ENCODE measurements at regions not wholly inside any gene's neighbourhood (a gene's known extent, or its start where the extent isn't known, plus 50 kb on each side); places are given as distances from the start of the nearest gene placed in this dataset.
"Not testable (repeated sequence)": the region's sequence is repeated elsewhere in the genome, so short reads cannot be mapped to it uniquely, and the experiment has no call there.

DNA sequence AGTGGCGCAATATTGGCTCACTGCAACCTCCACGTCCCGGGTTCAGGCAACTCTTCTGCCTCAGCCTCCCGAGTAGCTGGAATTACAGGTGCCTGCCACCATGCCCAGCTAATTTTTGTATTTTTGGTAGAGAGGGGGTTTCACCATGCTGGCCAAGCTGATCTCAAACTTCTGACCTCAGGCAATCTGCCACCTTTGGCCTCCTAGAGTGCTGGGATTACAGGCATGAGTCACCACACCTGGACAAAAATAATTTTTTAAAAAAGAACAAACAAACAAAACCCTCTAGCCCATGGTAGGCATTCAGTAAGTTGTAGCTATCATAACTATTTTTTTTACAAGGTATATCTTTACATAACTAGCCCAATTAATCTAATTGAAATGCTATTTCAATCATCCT, 73.9 kb upstream of the CAPRIN1 start:
- no peak for DNase-seq
- intact Hi-C loops (cut with DNase I): no loop called here

DNA sequence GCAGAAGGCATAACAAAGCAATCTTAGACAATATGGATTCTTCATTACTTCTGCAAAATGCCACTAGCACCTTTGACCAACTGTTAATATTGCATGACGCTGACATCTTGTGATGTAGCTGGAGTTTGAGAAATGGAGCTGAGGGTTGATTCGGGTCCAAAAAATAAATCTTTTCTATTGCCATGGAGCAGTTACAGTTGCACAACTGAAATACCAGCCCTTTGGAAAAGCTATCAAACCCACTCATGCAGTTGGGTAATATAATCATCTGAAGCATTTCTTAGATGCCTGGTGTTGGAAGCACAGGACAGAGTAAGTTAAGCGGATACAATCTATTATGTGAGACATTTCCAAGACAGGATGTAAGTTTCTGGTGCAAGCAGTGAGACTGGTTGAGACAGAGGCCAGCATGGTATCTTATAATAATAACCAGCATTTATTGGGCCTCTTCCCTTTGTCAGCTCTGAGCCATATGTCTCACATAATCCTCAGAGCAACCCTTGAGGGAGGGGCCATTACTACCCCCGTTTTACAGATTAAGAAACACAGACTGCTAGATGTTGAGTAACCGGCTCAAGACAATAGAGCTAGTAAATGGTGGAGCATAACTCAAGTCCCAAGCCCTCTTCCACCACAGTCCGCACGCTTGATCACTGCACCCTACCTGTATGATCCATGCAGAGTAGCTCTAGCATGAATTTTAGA, 74.9 kb upstream of the CAPRIN1 start:
- no peak for DNase-seq
- intact Hi-C loops (cut with DNase I): no loop called here

DNA sequence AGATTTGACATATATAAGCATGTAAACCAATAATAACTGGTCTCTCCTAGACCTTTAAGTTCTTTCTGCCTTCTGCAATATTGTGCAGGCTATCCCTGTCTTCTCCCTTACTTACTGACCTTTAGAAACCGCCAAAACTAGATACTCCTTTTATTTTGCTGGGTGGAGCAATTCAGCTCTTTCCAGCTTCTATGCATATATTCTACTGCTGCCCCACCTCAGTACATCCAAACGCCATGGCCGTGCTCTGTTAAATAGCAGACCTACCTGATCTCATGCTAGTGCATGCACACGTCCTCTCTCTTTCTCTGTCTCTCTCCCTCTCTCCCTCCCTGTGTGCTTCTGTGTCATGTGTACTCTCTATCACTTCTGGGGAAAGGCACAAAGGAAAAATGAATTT, 76.7 kb upstream of the CAPRIN1 start:
- intact Hi-C loops (cut with DNase I): loop anchor here (5.0 kb wide), 1 partner anchor 118 kb away; no protein-coding TSS in a partner anchor
- no peak for DNase-seq

DNA sequence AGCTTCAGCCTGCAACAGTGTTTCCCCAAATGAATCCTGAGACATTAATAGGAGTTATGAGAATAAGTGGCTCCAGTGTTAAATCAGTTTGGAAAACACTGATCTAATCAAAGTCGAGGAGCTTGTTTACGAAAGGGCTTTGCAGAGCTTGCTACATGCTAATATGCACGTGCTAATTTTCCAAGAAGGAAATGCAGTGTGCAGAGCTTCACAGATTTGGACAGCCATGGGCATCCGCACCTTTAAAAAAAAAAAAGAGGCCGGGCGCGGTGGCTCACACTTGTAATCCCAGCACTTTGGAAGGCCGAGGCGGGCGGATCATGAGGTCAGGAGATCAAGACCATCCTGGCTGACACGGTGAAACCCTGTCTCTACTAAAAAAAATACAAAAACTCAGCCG, 79.7 kb upstream of the LMO2 start:
- DNase-seq: not testable (repeated sequence)
- intact Hi-C loops (cut with DNase I): loop anchor here (5.0 kb wide), 1 partner anchor 114 kb away; no protein-coding TSS in a partner anchor

DNA sequence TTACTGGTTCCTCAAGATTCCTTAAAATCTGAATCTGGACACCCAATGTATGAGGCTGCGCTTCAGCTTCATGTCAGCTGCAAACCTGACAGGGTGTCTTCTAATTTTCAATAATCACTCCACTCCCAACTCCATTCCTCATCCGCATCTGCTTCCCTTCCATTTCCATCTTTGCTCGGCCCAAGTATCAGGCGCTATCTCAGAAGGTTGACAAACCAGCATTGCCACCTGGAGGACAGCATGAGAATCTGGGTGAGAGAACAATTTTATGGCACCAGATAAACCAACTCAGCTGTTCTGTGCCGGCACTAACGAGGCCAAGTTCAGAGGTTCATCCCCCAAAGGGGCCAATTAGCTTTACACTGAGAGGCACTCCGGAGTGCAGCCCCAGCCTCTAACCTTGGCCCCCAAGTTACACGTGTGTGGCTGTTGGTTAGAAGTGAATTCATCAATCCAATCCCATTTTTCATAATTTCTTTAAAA, 79.1 kb upstream of the LMO2 start:
- intact Hi-C loops (cut with DNase I): loop anchor here (5.0 kb wide), 1 partner anchor 114 kb away; no protein-coding TSS in a partner anchor
- peak in 41 of 42 donors; percentile 13 to 86 (median 55) for DNase-seq

DNA sequence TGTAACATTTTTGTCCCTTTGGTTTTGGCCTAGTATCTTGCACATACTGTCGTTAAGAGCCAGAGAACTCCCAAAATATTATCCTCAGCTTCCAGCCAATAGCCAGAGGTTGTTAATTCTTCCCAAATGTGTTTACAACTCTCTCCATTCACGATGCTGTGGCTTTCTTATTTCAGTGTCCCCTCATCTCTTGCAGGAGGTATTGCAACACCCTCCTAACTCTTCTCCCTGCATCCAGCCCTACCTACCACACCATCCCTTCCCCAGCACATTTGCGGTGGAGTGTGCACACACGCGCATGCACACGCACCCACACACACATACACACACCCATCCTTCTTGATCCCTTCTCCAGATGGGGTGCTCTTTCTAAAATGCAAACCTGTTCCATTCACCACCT, 75.6 kb upstream of the LMO2 start:
- no peak for DNase-seq
- intact Hi-C loops (cut with DNase I): no loop called here

DNA sequence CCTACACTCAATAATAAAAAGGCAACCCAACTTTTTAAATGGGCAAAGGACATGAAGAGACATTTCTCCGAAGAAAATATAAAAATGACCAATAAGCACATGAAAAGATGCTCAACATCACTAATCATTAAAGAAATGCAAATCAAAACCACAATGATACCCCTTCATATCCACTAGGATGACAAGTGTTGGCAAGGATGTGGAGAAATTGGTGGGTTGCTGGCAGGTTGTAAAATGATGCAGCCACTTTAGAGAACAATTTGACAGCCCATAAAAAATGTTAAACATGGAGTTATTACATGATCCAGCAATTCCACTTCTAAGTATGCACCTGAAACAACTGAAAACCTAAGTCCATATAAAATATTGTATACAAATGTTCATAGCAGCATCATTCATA, 73.2 kb upstream of the LMO2 start:
- intact Hi-C loops (cut with DNase I): no loop called here
- no peak for DNase-seq

DNA sequence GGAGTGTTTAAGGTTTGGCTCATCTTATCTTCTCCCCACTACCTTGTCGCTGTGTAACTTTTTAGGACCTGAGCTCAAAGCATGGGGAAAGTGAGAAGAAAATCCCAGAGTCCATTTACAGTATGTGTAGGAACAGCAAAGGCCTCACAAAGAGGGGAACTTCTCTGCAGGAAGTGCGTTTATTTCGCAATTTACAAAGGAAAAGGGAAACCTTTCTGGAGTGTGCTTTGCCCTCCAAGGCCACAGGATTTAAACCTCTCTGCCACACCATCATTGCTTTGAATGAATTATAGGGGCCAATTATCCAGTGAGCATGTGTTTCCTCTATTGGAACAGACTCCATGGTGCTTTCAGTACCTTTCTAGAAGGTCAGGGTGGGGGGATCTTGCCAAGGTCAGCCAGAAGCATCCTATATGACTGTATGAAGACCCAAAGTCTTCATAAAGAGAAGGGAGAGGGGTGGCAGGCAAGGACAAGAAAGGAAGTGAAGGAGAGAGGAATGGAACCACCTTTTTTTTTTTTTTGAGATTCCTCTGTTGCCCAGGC, 68.1 kb upstream of the LMO2 start:
- intact Hi-C loops (cut with DNase I): no loop called here
- no peak for DNase-seq

DNA sequence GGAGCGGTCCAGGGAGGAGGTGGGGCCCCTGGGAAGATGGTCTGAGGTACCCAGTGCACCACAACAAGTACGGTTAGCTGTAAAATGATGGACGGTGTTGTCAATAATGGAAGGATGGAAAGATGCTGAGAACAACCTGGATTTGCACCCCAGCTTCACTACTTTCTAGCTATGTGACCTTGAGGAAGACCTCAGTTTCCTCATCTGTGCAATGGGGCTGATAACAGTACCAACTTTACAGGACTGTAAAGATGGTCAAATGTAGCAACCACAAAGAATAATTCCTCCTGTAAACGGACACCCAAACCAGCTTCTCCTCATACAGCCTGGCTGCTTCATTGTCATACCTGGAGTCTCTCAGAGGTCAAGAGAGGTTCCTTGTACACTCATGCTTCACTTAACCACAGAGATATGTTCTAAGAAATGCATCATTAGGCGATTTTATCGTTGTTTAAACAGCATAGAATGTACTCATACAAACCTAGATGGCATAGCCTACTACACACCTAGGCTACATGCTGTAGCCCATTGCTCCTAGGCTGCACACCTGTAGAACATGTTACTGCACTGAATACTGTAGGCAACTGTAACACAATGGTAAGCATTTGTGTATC, 65.5 kb upstream of the LMO2 start:
- intact Hi-C loops (cut with DNase I): no loop called here

DNA sequence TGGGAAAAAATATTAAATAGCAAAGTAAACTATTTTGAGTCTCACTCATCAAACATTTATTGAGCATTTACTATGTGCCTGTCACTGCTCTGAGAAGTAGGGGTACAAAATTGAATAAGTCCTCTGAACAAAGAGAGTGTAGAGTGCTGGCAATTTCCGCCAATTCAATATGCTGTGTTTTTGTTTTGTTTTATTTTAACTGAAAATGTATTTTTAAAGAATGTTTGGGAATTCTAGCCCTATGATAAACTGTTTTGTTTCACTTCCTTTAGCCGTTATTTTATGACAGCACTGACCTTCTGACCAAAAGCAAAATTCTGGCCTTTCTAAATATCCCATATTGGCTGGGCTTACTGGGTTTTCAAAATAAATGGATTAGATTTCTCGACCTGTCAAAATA, 64.7 kb upstream of the LMO2 start:
- intact Hi-C loops (cut with DNase I): no loop called here

More for the DNA sequence above, 65.5 kb upstream of the LMO2 start:
- no peak for DNase-seq

DNA sequence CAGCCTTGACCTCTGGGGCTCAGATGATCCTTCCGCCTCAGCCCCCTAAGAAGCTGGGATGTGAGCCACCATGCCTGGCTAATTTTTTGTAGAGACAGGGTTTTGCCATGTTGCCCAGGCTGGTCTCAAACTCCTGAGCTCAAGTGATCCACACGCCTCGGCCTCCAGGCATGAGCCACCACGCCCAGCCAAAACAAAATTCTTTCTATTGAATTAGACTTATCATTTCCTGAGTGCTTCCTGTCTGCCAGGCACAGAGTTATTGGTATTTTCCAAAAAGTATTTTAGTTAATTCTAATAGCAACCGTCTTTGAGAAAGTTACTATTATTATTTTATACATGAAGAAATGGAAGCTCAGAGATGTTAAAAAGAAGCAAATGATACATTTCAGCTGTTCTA, 61.4 kb upstream of the LMO2 start:
- intact Hi-C loops (cut with DNase I): no loop called here
- no peak for DNase-seq

More for the DNA sequence above, 64.7 kb upstream of the LMO2 start:
- no peak for DNase-seq

DNA sequence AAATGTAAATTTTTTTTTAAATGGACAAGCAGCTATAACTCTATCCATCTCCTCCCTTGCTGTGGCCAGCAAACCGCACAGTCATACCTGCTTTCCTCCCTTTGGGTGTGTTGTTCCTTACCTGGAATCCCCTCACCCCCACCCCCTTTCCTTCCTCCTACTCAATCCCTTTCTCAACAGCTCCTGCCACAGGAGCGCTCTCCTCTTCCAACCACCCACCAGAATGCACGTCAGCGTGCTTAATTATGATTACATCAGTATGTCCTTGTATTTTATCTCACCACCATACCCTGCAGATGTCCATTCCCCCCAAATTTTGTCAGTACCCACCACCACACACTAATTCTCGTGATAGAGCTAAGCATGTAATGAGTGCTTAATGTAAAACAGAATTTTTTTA, 60.9 kb upstream of the LMO2 start:
- DNase-seq: peak in 37 of 42 donors; percentile 13 to 88 (median 55)
- intact Hi-C loops (cut with DNase I): no loop called here

DNA sequence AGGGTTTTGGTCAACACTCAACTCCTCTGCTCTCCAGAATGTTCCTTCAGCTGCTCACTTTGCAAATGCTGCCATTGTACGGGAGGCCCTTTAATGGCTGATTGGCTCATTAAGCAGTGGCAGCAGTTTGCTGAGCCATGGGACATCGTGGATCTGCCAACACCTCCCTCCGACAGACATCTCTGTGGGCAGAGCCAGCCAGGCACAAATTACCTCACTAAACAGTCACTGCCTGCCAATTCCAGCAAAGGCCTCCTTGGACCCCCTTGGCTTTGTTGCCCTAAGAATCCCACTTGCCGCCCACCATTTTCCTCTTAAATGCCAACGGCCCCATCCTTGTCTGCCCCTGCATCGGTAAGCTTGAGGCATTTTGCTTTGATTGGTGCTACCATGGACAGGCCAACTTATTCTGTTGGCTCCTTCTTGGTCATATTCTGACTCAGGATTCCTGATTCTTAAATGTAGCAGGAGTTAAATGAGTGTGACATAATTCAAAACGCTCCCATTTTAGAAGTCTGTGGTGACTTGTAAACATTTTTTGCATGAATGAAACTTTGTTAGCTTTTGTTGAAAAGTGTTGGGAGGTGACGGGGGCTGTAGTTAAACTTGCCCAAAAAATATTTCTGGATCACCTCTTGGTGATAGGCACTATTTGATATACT, 57.5 kb upstream of the LMO2 start:
- intact Hi-C loops (cut with DNase I): no loop called here
- DNase-seq: peak in 15 of 42 donors; percentile 8 to 68 (median 19)

DNA sequence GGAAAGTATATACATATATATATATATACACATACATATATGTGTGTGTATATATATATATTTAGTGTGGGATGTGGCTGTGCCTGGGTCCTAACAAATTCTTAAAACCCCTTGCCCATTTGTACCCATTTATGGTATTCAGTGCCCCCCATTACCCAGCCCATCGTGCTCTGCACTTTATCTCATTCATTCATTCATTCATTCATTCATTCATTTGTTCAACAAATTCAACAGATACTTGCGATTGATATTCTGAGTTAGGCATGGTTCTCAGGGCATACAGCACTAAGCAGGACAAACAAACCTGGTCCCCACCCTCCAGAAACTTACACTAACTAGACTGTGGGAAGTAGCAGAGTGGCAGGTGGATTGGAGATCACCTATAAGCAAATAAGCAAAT, 56.6 kb upstream of the LMO2 start:
- intact Hi-C loops (cut with DNase I): no loop called here
- DNase-seq: no peak

DNA sequence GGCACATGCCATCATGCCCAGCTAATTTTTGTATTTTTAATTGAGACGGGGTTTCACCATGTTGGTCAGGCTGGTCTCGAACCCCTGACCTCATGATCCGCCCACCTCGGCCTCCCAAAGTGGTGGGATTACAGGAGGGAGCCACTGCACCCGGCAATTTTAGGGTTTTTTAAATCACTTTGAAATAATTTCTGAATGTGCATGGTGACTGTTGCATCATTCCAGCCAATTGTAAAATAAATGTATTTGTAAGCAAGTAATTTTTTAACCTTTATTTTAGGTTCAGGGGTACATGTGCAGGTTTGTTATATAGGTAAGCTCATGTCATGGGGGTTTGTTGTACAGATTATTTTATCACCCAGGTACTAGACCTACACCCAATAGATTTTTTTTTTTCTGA, 56.0 kb upstream of the LMO2 start:
- DNase-seq; intact Hi-C loops (cut with DNase I): not testable (repeated sequence)

DNA sequence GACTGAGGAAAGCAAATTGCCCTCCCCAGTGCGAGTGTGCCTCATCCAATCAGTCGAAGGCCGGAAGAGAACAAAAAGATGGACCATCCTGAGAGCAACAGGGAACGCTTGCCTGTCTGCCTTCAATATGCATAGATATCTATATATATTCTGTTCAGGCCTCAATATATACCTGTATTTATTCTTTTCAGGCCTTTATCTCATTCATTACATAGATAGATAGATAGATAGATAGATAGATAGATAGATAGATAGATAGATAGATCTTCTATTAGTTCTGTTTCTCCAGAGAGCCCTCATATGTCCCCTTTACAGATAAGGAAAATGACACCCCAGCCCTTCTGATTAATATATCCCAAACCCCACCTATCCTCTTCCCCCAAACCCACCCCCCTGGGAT, 55.1 kb upstream of the LMO2 start:
- intact Hi-C loops (cut with DNase I): no loop called here
- no peak for DNase-seq

DNA sequence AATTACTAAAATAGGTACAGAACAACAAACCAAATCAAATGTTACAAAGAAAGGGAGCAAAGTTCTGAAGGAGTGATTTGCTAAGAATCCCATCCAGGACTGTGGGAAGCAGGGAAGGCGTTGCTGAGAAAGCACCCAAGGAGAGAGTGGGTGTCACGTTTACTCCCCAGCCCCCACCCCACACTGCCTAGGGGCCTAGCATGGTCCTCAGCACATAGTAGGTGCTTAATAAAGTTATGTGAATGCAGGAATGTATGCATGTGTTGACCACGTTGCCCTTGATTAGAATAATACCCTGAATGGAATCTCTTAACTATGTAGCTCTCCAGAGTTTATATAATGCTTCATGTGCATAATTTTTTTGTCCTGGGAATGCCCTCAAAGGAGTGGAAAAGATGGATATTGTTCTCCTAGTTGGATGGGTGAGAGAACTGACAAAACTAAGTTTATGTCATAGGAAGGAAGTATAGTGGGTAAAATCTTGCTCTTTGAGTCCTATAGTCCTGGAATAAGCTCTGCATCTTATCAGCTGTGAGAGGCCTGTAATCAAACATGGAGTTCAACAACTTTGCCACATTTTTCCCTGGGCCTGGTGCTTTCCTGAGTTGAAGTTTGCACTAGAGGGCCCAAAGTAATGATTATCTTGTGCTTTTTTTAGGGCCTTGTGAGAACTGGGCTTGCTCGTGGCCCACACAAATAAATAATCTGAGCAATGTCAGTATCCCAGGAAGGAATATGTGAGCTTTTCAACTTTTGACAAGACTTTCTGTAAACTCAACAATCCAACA, 53.8 kb upstream of the LMO2 start:
- no peak for DNase-seq
- intact Hi-C loops (cut with DNase I): no loop called here

DNA sequence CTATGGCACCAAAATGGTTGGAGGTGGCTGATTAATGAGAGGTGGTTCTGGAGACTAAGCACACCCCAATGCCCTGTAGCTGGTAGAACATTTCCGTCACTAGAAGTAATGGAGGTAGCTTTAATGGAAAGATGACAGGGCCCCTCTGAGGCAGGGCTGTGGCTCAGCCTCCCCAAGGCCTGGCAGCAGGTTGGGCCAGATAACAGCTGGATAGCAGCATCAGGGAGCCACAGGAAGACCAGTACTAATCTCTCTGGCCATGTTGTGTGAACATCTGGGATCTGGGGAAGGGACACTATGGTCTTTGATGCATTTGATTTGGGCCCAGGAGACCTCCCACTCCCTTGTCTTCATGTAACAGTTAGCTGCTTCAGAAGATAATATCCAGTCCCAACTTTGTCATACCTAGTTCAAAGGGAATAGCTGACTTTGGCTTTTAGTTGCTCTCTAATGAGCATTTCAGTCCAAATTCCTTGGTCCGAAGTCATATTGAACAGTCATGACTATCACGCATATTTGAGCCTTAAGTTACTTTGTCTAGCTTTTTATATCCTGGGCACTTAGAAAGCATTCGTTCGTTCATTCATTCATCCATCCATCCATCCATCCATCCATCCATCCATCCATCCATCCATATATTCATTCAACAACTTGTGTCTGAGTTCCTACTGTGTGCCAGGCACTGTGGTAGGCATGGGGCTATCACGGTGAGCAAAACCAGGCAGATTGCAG, 53.0 kb upstream of the LMO2 start:
- intact Hi-C loops (cut with DNase I): no loop called here
- no peak for DNase-seq

DNA sequence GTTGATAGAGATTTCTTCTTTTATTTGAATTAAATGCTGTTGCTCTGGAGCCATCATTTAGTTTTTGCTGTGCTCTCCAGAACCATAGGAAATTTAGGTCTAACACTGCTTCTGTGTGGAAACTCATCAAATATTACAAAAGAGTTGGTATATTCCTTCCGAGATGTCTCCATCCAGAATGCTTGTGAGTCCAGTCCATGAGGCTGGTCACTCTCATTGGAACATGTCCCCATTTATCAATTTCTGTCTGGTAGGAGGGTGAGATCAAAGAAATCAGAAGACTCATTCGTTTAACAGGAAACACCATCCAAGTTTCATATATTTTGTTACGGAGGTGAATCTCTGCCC, 52.4 kb upstream of the LMO2 start:
- intact Hi-C loops (cut with DNase I): no loop called here
- no peak for DNase-seq

All from head of caudate nucleus (tissue), 42 donors.